Inflammatory macrophage treated with lipopolysaccharide for 1 hour (primary cell): ENCODE measurements at regions not wholly inside any gene's neighbourhood (a gene's known extent, or its start where the extent isn't known, plus 50 kb on each side); places are given as distances from the start of the nearest gene placed in this dataset.

Experiments used
- DNase-seq, 2 donors: peaks; one replicate each; pipeline ENCODE4 v3.0.0-alpha.2; 2020 to 2022

DNA sequence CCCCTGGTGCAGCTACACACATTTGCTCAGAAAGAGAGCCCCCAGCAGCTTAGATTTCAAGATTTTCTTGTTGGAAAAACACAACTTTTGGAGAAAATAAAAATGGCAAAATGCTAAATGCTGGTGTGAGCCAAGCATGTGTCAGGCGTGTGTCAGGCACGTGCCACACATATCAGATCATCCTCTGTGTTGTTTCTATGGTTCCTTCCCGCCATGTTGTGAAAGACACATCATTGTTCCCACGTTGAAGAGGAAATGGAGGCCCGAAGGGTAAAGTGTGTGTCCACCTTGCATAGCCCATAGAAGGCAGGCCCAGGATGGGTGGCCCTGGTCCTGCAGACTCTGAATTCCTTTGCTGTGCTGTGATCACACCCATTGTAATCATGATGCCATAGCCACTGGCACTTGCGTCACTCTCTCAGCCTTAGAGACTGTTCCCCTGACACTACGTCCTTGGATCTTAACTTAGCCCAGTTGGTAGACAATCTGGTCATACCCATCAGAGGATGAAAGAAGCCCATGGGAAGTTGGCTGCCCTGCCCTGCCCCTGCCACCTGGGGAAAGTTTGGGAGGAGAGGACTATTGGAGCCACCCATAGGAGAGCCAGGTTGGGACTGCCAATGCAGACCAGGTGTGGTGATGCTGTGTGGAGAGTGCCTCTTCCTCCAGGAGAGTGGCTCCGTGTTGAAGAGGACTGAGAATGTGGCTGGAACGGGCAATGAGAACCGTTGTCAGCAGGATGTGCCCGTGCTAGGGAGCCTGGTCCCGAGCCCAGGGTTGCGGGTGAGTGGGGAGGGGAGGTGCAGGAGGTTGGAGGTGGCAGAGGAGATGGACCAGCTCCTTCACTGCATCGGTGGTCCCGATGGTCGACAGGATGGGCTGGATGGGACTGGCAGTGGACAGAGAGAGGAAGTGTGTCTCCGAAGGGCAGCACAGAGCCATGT, 65.6 kb upstream of the IGFBP3 start:
- DNase-seq = no peak

DNA sequence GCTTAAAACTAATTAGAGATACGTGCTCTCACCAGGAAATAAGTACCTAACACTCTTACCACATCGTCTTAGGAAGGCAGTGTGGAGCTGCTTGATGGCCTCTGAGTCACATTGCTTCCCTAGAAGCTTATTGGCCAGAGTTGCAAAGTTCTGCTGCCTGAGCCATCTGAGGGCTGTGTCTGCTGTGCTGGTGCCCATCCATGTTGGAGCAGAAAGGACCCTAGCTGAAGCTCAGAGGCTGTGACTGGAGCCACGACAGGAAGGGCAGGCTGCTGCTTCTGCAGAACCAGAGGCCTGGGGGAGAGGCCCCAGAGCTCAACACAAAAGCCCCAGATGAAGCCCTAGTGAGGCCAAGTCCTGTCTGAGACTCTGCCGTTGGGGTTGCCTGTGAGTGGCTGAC, 64.8 kb upstream of the IGFBP3 start:
- DNase-seq = no peak

DNA sequence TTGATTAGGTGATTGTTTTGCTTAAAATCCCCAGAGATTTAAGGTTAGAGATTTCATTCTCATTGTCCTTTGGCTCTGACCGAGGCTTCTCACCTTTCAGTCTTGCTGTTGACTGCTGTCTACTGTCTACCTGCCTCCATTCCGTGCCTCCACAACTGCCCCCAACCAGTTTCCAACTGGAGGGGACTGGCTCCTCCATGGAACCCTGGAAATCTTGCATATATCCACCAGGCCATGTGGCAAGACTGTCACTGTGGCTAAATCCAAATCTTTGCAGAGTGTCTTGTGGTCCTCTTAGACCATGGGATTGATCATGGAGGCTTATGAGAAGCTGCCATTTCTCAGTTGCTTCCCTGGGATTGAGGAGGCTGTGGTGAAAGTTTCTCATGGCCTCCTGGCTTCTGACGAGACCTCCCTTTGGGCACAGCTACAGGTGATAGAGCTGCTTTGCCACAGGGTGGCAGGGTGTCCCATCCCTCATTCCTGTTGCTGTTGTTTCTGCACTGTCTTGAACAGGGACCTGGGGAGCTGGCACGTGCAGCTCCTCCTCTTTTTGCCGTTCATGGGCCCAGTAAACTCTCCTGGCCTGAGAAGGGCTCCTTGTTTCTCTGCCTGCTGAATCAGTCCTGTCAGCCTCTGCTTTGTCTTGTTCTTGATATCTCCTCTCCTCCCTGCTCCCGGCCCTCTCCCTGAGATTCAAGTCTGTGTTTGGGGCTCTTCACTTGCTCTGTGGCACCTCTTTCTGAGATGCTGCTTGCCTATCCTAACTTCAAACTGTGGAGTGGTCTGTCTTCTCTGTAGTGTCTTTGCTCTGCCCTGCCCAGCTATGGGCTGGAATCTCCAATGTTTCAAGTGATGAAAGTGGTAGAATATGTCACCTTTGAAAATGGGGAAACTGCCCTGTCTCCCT, 63.6 kb upstream of the IGFBP3 start:
- no peak for DNase-seq

DNA sequence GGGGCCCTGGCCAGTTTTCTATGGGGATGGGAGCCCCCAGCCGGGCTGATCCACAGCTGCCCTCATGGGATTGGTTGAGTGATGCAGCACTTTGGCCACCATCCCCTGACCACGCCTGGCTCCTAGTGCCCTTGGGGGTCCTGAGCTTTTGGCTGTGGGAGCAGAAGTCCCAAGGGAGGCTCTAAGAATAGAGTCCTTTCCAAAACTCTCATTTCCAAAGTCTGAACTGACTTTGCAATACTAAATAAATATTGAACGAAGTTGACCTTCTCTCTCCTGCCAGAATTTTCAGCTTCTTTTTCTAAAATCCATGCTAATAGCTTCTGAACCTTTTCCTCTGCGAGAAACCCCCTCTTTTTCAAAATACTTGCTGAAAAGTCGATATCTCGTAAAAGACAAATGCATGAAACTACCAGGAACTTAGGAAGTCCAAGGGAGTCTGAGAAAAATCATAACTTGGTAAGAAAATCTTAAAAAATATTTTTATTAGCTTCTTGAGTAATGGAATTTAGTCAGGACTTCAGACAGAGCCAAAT, 62.7 kb upstream of the IGFBP3 start:
- no peak for DNase-seq

DNA sequence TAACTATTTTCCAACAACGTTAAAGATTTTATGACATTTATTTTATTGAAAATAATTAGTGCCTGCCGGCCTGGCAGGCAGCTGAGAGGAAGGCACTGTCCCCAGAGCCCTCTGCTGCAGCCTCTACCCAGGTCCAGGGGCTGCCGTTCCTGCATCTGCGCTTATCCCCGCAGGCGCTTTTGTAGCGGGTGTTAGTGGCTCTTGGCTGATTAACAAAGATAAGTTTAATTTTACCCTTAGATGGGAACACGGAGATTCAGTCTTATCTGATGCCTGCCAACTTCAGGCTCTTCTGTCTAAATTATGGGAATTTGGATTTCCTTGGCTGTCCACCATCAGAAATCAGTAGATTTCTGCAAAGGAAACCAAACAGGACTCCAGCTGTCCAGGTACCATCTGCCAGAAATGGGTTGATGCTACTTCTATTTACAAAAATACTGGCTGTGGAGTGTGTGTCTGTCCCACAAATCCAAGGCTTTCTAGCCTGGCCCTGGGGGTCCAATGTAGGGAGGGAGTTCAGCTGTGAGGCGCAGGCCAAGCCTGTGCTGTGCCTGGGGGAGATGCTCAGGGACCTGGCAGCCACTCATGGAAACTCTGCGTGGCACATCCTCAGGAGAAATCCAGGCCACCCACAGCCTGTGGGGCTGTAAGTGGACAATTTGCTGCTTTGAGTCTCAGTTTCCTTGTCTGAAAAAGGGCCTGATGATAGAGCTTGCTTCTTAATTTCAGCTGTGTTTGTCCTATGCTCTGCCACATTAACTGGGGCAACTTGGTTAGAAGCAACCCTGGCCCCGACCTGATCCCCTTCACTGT, 62.0 kb upstream of the IGFBP3 start:
- no peak for DNase-seq

DNA sequence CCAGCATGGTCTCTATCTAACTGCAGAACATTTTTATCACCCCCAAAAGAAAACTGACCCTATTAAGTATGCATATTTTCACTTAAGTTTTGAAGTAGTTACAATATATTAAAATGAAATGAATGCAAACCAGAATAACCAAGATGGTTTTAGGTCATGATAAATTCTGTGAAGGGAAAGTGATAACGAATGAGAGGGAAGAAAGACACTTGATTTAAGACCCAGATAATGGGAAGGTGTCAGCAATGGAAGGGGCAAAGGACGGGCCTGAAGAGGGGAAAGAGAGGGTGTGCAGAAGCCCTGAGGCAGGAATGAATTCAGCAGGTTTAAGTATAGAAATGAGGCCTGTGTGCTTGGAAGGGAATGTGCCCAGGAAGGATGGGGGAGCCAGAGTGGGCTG, 61.1 kb upstream of the IGFBP3 start:
- DNase-seq = no peak

DNA sequence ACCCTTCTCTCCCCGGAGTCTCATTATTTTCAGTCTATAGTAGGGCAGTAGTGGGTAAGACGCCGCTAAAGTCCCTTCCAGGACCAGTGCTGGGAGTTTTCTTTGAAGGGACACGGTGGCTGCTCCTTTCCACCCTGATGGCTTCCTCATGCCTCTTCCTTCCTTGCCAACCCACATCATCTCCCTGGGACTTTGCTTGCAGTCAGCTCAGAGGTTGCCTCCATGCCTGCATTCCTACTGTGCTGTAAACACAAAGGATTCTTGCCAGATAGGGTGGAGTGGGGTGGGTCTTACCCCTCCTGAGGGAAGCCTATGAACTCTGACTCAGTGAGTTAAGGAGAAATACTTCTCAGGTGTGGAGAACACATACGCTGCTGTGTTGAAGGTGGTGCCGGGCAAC, 59.9 kb upstream of the IGFBP3 start:
- DNase-seq = no peak

DNA sequence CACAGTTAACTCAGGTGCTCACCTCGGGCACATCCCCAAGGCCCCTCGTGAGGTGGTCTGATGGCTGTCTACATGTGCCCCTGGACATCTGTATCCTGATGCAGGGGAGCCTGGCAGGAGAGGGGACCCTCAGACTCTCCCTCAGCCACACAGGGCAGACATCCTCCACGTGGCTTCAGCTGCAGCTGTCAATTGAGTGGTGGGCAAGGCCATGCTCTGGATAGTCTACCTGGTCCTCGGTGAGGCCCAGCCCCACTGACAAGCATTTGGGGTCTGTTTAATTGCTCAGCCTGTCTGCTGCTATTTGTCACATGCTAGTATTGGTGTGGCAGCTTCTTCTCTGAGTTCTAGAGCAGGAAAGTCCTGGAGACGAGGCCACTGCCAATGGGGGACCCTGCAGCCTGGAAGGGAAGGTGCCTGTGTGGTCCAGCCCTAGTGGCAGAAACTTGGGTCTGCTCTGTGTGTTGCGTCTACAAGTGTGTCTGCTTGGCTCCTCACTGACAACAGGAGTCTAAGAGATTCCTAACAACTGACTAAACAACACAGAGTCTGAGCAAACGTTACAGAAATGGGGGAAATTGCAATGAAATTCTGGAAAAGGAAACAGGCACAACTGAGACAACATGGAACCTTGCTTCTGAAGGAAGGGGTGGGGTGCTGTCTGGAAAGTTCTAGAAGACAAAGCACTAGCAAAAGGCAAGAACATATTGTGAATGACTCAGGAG, 59.3 kb upstream of the IGFBP3 start:
- no peak for DNase-seq

DNA sequence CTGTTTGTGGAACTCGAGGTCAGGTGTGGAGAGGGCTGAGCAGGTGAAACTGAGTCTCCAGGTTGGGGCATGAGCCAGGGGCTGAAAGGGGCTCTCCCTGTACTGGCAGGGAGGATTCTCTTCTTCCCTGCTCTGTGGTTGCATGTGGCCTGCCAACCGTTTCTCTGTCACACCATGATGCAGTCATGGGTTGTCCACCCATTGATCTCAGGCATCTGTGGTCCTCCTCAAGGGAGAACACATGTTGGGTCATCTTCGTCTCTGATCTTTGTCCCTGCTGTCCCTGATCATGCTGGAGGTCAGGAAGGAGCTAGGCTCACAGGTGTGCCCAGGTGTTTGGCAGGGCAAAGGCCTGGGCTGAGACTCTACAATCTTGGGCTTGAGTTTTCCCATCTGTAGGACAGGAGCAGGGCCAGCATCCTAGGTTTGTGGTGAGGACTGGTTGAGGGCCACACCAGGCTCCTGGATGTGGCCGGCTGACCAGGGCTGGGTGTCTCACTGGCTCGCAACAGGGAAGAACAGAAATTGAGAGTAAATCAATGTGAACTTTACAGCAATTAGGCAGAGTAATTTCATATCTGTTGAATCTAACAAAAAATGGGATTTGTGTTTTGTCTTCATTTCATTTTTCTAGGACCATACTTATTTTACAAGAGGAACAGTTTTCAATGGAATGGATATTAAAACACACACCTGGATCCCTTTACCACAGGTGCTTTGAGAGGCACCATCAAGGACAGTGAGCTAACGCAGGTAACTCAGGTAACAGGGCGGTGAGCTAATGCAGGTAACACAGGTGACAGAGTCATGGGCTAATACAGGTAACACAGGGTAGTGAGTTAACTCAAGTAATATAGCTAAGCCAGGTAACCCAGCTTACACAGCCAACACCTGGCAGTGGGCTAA, 58.5 kb upstream of the IGFBP3 start:
- DNase-seq = no peak

DNA sequence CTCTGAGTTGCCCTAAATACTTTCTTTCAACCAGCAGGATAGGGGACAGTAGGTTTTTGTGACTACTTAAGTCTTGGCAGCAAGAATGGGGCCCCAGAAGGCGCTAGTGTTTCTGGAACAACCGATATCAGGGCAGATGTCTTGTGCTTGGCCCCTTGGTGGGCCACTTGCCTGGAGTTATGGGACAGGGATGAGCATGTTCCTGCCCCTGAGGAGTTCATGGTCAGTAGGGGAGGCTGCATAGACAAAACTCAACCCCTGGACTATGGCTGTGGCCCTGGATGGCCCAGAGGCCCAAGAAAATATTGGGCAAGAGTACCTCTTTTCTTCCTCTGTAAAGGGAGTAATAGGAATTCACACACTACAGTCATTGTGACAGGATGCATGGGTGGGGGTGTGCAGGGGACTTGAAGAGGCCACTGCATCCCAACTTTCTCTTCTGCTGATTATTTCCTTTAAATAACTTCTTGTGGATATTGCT, 57.7 kb upstream of the IGFBP3 start:
- no peak for DNase-seq

DNA sequence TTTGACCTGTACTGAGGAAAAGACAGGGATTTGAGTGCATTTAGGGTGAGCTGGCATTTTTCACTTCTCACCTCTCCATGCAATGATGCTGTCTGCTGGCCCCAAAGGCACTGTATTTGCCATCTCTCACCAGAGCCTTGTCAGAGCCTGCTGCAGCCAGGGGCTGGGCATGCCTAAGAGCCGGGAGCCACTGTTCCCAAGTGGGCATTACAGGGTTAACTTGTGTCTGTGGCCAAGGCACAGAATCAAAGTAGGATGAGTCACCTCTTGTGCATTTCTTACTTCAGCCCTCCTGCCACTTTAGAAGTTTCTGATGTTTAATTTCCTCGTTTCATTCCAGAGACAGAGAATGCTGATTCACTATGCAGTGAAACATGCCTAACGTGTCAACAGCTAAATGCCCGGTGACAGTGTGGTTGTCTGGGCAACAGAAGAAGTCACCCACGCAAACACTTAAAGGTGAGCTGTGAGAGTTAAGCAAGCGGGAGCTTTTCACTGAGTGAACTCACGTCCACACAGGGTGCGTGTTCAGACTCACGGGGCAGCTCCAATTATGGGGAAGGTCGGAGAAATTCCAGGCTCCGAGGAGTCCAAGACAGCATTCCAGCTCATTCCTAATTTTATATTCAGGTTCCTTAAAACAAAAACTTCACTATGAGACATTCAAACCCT, 57.1 kb upstream of the IGFBP3 start:
- DNase-seq = no peak

DNA sequence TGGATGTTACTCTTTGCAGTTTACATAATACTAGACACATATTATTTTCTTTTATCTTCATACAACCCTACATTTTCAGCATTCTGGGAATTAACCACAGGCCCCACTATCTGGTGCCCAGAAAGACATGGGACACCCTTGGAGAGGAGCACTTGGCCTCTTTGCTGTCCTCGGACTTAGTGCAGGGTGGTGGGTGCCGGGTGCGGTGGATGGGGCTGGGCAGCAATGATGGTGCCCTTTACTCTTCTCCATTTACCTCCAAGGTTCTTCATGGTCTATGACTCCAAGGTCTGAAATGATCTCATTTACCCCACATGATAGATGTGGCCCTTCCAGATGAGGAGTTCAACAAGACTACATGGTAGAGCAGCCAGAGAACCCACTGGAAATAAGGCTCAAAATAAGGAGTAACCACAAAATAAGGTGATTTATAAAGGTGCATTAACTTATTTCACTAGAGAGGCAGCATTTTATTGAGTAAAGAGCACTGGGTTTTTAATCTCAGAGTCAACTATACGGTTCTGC, 56.2 kb upstream of the IGFBP3 start:
- no peak for DNase-seq

DNA sequence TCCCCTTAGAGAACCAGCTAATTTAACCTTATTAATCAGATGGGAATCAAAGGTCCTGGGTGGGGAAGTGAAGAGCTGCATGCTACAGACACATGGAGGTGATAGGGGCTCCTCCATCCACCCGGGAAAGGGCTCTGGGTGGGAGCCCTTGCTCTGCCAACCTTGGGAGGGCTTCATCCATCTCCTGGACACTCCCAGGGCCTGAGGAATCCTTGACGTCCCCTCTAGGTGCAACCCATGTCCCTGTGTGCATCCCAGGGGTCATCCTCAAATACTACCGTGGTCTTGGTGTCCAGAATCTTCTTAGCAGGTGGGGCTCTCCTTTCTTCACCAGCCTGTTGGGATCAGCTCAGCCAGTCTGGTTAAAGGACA, 55.4 kb upstream of the IGFBP3 start:
- DNase-seq = no peak

DNA sequence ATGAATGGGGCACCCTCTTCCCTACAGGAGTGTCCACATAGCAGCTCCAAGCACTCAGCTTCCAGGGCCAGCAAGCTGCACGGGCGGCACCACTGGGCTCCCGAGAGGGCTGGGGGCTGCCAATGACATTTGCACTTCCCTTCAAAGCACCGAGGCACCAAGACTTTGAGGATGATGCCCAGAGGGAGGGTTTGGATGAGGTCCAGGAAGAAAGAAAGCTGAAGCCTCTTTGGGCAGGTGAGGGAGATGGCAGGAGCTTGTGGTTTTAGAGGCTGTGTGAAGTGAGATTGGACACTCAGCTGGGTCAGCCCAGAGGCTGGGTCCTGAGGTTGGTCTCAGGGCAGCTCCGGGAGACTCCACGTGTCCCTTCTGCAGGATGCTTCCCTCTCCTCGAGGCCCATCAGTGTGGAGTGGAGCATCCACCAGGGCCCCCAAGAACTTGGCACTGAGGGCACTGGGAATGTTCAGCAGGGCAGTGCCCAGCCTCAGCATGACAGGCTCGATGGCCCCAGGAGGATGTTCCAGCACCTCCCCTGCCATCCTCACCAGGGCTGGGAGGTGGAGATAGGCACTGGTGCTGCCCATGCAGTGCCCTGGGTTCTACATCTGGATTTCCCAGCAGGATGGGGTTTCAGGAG, 54.9 kb upstream of the IGFBP3 start:
- no peak for DNase-seq

DNA sequence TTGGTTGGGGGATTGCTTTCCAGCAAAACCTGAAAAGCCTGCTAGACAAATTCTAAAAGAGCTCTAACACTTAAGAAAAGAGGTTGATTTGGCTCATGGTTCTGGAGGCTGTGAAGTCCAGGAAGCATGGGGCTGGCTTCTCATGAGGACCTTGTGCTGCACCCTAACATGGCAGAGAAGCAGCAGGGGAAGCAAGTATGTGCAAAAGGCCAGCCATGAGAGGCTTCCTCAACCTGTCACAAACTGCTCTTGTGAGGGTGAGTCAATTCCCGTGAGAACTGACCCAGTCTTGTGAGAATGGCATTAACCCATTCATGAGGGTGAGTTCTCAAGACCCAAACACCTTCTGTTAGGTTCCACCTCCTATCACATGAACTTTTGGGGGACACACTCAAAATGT, 54.3 kb upstream of the IGFBP3 start:
- no peak for DNase-seq

DNA sequence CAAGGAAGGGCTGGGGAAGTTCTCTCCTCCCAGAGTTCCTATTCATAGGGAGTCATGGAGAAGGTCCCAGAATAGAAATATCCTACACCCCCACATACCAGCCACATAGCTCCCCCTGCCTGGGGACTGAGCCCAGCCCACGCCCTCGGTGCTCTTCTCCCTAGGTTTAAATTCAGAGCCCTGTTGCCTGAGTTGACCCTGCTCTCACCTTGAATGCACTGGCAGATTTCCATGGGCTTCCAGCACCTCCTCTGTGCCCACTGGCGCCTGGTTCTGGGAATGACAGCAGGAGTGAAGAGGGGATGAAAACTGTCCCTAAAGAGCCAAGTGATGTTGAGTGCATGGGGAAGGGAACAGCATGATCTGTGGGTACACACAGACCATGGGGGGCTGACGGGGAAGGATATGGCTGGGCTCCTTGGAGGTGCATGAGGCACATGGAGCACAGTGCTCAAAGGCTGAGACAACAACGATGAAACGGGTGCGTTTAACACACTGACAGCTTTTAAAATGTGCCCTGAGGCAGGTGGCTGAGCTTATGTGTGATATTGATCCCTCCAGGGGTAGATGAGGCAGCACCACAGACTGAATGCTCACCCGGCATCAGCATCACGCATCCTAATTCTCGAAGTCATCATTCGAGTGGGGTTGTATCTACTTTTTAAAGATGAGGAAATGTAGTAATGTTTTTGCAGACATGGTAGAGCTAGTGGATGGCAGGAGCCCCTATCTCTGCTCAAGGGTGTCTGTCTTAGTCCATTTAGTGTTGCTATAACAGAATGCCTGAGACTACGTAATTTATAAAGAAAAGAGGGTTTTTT, 53.7 kb upstream of the IGFBP3 start:
- DNase-seq = no peak

DNA sequence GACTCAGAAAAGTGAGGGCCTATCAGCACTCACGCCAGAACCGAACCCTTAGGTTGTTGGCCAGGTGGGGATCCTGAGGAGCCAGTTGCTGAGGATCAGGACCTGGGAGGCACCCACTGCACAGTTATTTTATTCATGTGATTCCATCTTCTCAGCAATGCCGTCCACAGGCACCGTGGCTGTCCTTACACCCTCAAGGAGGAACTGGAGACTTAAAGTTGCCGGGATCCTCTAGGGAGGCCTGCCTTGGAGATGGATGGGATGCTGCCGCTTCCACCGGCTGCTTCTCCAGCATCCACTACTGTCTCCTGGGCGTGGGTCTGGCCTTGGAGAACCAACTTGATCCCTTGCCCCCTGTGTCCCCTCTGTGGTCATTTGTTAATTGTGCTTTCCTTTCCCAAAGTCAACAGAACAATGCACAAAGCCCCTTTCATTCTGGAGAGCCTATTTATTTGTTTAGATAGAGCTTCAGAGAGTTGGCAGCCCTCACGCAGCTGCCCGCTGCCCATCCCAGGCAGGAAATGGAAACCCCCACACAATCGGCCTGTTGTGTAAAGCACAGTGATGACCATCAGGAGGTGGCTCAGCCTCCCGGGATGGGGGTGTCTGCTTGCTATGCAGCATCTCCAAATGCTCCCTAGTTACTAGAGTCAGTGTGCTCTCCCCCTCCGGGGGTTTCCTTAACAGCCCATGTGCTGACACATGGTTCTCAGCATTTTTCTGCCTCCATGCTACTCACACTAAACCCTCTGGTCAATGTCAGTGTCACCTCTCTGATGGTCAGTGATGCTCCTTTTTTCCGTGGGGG, 52.9 kb upstream of the IGFBP3 start:
- DNase-seq = no peak
